T-cell (primary cell): ENCODE measurements at regions not wholly inside any gene's neighbourhood (a gene's known extent, or its start where the extent isn't known, plus 50 kb on each side); places are given as distances from the start of the nearest gene placed in this dataset.

ENCODE experiments used
- ATAC-seq, 4 experiments: fragments of 200-7000 bp in 3 of 4; fragments of 150-1000 bp in 1 of 4; cut with Tn5 transposase; replicated peaks in 1 of 4; 1 replicate in 3 of 4; 2 replicates in 1 of 4; pipeline ENCODE4 v1.10.0; 2021; ENCODE audit warnings: moderate library complexity in 3 of 4, mild to moderate bottlenecking in 2 of 4, moderate number of reproducible peaks in 1 of 4
- CTCF ChIA-PET, 2 donors: fragments of 300-600 bp; sonication (Branson Sonifier 250); formaldehyde crosslinking; loops; one replicate each; lab custom pipeline; 2022; ENCODE audit warnings: antibody characterized with exemption in 2 of 2; lab: Charles Lee
- POLR2A ChIA-PET, 2 donors: fragments of 300-600 bp; sonication (Branson Sonifier 250); formaldehyde crosslinking; loops; one replicate each; lab custom pipeline; 2022; ENCODE audit warnings: antibody characterized with exemption in 2 of 2; lab: Charles Lee
- DNase-seq, 35 experiments: peaks; one replicate each; pipeline versions ENCODE4 v3.0.0 to v3.0.0-alpha.2; 2013 to 2023
- H3K27ac ChIP-seq: one replicate; pipeline ENCODE4 v1.5.1; 2013; ENCODE audit warnings: low read length
- H3K27me3 ChIP-seq, 2 experiments: replicated peaks in 1 of 2; 1 replicate in 1 of 2; 2 replicates in 1 of 2; pipeline versions ENCODE4 v1.6.1 to v1.7.0; 2013; ENCODE audit warnings: low read length in 1 of 2, mixed read lengths in 1 of 2; ENCODE audit not compliant: control insufficient read depth in 2 of 2, insufficient read depth in 2 of 2; ENCODE audit errors: extremely low read depth in 1 of 2
- H3K36me3 ChIP-seq, 2 donors: 1 replicate in 1 of 2; 2 replicates in 1 of 2; pipeline versions ENCODE4 v1.6.1 to v1.7.0; 2013; ENCODE audit warnings: low read length in 1 of 2; ENCODE audit not compliant: control insufficient read depth in 2 of 2, insufficient read depth in 1 of 2; ENCODE audit errors: extremely low read depth in 1 of 2
- H3K4me1 ChIP-seq, 2 experiments: 1 replicate in 1 of 2; 2 replicates in 1 of 2; pipeline versions ENCODE4 v1.6.1 to v1.7.0; 2013; ENCODE audit warnings: low read length in 2 of 2, mixed read lengths in 1 of 2; ENCODE audit not compliant: insufficient read depth in 2 of 2, control insufficient read depth in 1 of 2; ENCODE audit errors: extremely low read depth in 1 of 2
- H3K4me3 ChIP-seq, 2 donors: 1 replicate in 1 of 2; 2 replicates in 1 of 2; pipeline versions ENCODE4 v1.5.1 to v1.7.0; 2013; ENCODE audit warnings: mild to moderate bottlenecking in 2 of 2, low read length in 1 of 2, moderate library complexity in 1 of 2; ENCODE audit not compliant: control insufficient read depth in 1 of 2; ENCODE audit errors: extremely low read depth in 1 of 2
- H3K9me3 ChIP-seq: 2 replicates; pipeline ENCODE4 v1.7.0; 2013
- H3K27ac Mint-ChIP-seq, 2 donors: one replicate each; pipeline ENCODE4 v1.8.0; 2020 to 2021; ENCODE audit warnings: mild to moderate bottlenecking in 2 of 2, mixed read lengths in 2 of 2
- H3K27me3 Mint-ChIP-seq, 2 donors: one replicate each; pipeline ENCODE4 v1.8.0; 2021 to 2022; ENCODE audit warnings: mixed read lengths in 2 of 2
- H3K36me3 Mint-ChIP-seq: one replicate; pipeline ENCODE4 v1.8.0; 2021; ENCODE audit warnings: mixed read lengths
- H3K4me1 Mint-ChIP-seq, 3 donors: one replicate each; pipeline ENCODE4 v1.8.0; 2020 to 2022; ENCODE audit warnings: mixed read lengths in 3 of 3, mild to moderate bottlenecking in 1 of 3
- H3K4me3 Mint-ChIP-seq, 3 donors: one replicate each; pipeline ENCODE4 v1.8.0; 2020 to 2022; ENCODE audit warnings: mild to moderate bottlenecking in 3 of 3, mixed read lengths in 3 of 3, moderate library complexity in 3 of 3
- H3K9me3 Mint-ChIP-seq, 3 donors: one replicate each; pipeline ENCODE4 v1.8.0; 2020 to 2022; ENCODE audit warnings: mixed read lengths in 3 of 3
- WGBS: methylation state at CpG from one replicate; pipeline ENCODE4 v1.1.5; 2013; ENCODE audit warnings: missing lambda C conversion rate; ENCODE audit not compliant: insufficient coverage; 5-methylcytosine and 5-hydroxymethylcytosine counted together

DNA sequence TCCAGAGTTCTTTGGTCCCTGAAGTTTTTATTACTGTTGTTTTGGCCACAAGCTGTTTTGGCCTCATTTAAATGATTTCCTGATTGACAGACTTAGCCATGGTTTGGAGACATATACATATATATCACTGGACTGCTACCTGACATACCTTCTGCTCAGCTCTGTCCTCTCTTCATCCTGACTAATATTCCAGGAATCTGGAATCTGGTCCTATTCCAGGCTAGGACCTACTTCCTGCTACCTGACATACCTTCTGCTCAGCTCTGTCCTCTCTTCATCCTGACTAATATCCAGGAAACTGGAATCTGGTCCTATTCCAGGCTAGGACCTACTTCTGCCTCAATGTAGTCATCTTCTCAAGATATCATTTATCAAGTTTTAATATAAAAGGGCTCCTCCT, 724.4 kb upstream of the ROBO1 start:
- no peak overlapping the region for H3K4me3 Mint-ChIP-seq
- H3K4me1 ChIP-seq, result no peaks in the 10 kb centered on the region
- H3K27ac ChIP-seq, result no peak overlapping the region
- no peaks in the 10 kb centered on the region for H3K9me3 ChIP-seq
- H3K36me3 Mint-ChIP-seq, result no peaks in the 10 kb centered on the region
- H3K27me3 ChIP-seq, result no peaks in the 10 kb centered on the region
- H3K9me3 Mint-ChIP-seq, result peaks cover 4 to 19% (median 7%) of the 10 kb centered on the region in 3 donors
- H3K4me3 ChIP-seq, result no peak overlapping the region
- no peaks in the 10 kb centered on the region for H3K36me3 ChIP-seq
- no peak overlapping the region for H3K27ac Mint-ChIP-seq
- POLR2A ChIA-PET, result no interaction called here
- ATAC-seq (no peak), DNase-seq (no peak)
- CTCF ChIA-PET, result no interaction called here
- no peaks in the 10 kb centered on the region for H3K4me1 Mint-ChIP-seq
- no peaks in the 10 kb centered on the region for H3K27me3 Mint-ChIP-seq

DNA sequence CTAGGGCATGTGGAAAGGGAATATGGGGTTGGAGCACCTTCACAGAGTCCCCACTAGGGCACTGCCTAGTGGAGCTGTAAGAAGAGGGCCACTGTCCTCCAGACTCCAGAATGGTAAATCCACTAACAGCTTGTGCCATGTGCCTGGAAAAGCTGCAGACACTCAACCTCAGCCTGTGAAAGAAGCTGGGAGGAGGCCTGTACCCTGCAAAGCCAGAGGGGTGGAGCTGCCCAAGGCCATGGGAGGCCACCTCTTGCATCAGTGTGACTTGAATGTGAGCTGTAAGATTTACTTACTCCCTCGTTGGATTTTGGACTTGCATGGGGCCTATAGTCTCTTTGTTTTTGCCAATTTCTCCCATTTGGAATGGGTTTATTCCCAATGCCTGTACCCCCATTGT, 705.2 kb upstream of the ROBO1 start:
- H3K27ac ChIP-seq, result no peak overlapping the region
- H3K4me3 ChIP-seq, result no peak overlapping the region
- H3K36me3 ChIP-seq, result no peaks in the 10 kb centered on the region
- no peaks in the 10 kb centered on the region for H3K4me1 ChIP-seq
- H3K27me3 ChIP-seq, result no peaks in the 10 kb centered on the region
- no CpG with 5 or more reads among the region's 1 CpG for WGBS
- no peaks in the 10 kb centered on the region for H3K27me3 Mint-ChIP-seq
- no peak for DNase-seq
- CTCF ChIA-PET, result no interaction called here
- peaks cover 7 to 13% (median 7%) of the 10 kb centered on the region in 3 donors for H3K9me3 Mint-ChIP-seq
- no peaks in the 10 kb centered on the region for H3K9me3 ChIP-seq
- H3K36me3 Mint-ChIP-seq, result no peaks in the 10 kb centered on the region
- H3K27ac Mint-ChIP-seq, result no peak overlapping the region
- POLR2A ChIA-PET, result interaction anchor here in 1 of 2 donors (0.6 kb wide), 1 partner anchor 105 kb away, joined by 3 read pairs; no protein-coding TSS in a partner anchor
- H3K4me1 Mint-ChIP-seq, result no peaks in the 10 kb centered on the region
- no peak overlapping the region for H3K4me3 Mint-ChIP-seq
- no peak for ATAC-seq

DNA sequence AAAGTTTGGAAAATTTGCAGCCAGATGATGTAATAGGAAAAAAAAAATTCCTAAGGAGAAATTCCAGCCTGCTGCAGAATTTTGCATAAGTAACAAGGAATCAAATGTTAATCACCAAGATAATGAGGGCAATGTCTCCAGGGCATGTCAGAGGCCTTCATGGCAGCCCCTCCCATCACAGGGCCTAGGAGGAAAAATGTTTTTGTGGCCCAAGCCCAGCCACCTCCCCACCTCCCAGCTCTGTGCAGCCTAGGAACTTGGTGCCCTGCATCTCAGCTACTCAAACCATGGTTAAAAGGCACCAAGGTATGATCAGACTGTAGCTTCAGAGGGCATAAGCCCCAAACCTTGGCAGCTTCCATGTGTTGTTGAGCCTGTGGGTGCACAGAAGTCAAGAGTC, 704.7 kb upstream of the ROBO1 start:
- Mint-ChIP-seq H3K4me1 (no peaks in the 10 kb centered on the region), H3K36me3 (no peaks in the 10 kb centered on the region), H3K27ac (no peak overlapping the region), H3K4me3 (no peak overlapping the region), H3K27me3 (no peaks in the 10 kb centered on the region), H3K9me3 (peaks cover 7 to 11% (median 8%) of the 10 kb centered on the region in 3 donors)
- H3K27me3 ChIP-seq, result no peaks in the 10 kb centered on the region
- no peaks in the 10 kb centered on the region for H3K9me3 ChIP-seq
- no peaks in the 10 kb centered on the region for H3K4me1 ChIP-seq
- no peak overlapping the region for H3K27ac ChIP-seq
- ChIA-PET CTCF (no interaction called here), POLR2A (interaction anchor here in 1 of 2 donors (0.6 kb wide), 1 partner anchor 104 kb away, joined by 3 read pairs; no protein-coding TSS in a partner anchor)
- H3K4me3 ChIP-seq, result no peak overlapping the region
- no peak for DNase-seq
- ATAC-seq, result no peak
- no peaks in the 10 kb centered on the region for H3K36me3 ChIP-seq

DNA sequence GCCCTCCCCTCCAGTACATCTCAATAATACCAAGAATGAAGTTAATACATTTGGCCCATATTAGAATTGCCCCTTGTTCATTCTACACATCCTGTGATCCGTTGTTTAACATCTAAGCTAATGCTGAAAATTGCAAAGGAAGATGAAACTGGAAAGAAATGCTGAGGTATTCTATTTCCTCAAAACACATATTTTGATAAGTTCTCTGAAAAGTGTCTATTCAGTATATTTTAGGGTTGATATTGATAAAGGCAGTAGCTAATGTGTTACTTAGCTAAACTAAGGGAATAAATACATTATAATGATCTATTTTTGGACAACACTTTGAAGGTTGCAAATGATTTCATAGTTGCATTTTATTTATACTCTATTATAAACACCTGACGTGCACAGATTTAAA, 702.6 kb upstream of the ROBO1 start:
- DNase-seq, result no peak
- no peaks in the 10 kb centered on the region for H3K27me3 Mint-ChIP-seq
- no peaks in the 10 kb centered on the region for H3K4me1 Mint-ChIP-seq
- no peaks in the 10 kb centered on the region for H3K9me3 ChIP-seq
- POLR2A ChIA-PET, result no interaction called here
- H3K4me3 Mint-ChIP-seq, result no peak overlapping the region
- no peak for ATAC-seq
- no peaks in the 10 kb centered on the region for H3K4me1 ChIP-seq
- no peaks in the 10 kb centered on the region for H3K27me3 ChIP-seq
- H3K9me3 Mint-ChIP-seq, result peaks cover 12 to 20% (median 17%) of the 10 kb centered on the region in 3 donors
- H3K27ac Mint-ChIP-seq, result no peak overlapping the region
- CTCF ChIA-PET, result no interaction called here
- H3K4me3 ChIP-seq, result no peak overlapping the region
- H3K36me3 Mint-ChIP-seq, result no peaks in the 10 kb centered on the region
- H3K27ac ChIP-seq, result no peak overlapping the region
- H3K36me3 ChIP-seq, result no peaks in the 10 kb centered on the region
- no CpG with 5 or more reads among the region's 2 CpGs for WGBS

DNA sequence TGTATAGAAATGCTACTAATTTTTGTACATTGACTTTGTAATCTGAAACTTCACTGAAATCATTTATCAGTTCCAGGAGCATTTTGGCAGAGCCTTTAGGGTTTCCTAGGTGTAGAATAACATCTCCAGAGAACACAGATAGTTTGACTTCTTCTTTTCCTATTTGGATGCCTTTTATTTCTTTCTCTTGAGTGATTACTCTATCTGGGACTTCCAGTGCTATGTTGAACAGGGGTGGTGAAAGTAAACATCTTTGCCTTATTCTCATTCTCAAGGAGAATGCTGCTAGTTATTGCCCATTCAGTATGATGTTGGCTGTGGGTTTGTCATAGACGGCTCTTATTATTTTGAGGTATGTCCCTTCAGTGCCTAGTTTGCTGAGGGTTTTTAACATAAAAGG, 697.9 kb upstream of the ROBO1 start:
- ATAC-seq (no peak), DNase-seq (no peak)
- Mint-ChIP-seq H3K4me1 (no peaks in the 10 kb centered on the region), H3K9me3 (peaks cover 16 to 26% (median 17%) of the 10 kb centered on the region in 3 donors), H3K27me3 (no peaks in the 10 kb centered on the region), H3K36me3 (no peaks in the 10 kb centered on the region), H3K4me3 (no peak overlapping the region), H3K27ac (no peak overlapping the region)
- ChIA-PET POLR2A (no interaction called here), CTCF (no interaction called here)
- H3K36me3 ChIP-seq, result no peaks in the 10 kb centered on the region
- H3K4me1 ChIP-seq, result no peaks in the 10 kb centered on the region
- no peak overlapping the region for H3K4me3 ChIP-seq
- no peaks in the 10 kb centered on the region for H3K27me3 ChIP-seq
- no peak overlapping the region for H3K27ac ChIP-seq
- H3K9me3 ChIP-seq, result no peaks in the 10 kb centered on the region
- 100% methylated on average over 1 of the region's 1 CpG for WGBS

DNA sequence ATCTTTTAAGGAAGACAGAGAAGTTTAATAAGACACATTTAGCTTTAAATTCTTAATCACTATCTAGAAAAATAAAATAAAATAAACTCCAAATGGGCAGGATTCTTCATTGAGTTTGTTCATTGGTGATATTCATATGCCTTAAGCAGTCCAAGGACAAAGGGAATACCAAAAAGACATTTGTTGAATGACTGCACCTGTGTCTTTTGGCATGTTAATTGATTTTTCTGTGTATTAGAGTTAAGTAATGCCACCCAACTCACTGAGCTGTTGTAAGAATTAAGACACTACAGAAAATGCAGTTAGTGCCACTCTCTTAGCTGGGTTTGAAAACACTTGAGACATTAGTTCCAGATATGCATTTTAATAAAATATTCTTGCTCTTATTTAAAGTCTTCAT, 683.6 kb upstream of the ROBO1 start:
- peaks cover 0 to 4% (median 0%) of the 10 kb centered on the region in 3 donors for H3K9me3 Mint-ChIP-seq
- no peak overlapping the region for H3K4me3 ChIP-seq
- H3K4me3 Mint-ChIP-seq, result no peak overlapping the region
- DNase-seq (no peak), ATAC-seq (no peak)
- no peaks in the 10 kb centered on the region for H3K4me1 ChIP-seq
- no peaks in the 10 kb centered on the region for H3K36me3 ChIP-seq
- no peak overlapping the region for H3K27ac Mint-ChIP-seq
- H3K27me3 Mint-ChIP-seq, result no peaks in the 10 kb centered on the region
- H3K27ac ChIP-seq, result no peak overlapping the region
- H3K9me3 ChIP-seq, result peaks cover 3% of the 10 kb centered on the region
- no peaks in the 10 kb centered on the region for H3K4me1 Mint-ChIP-seq
- CTCF ChIA-PET, result interaction anchor here in 1 of 2 donors (0.8 kb wide), 1 partner anchor 14 kb away, joined by 3 read pairs; no protein-coding TSS in a partner anchor
- H3K36me3 Mint-ChIP-seq, result no peaks in the 10 kb centered on the region
- no peaks in the 10 kb centered on the region for H3K27me3 ChIP-seq
- POLR2A ChIA-PET, result no interaction called here

DNA sequence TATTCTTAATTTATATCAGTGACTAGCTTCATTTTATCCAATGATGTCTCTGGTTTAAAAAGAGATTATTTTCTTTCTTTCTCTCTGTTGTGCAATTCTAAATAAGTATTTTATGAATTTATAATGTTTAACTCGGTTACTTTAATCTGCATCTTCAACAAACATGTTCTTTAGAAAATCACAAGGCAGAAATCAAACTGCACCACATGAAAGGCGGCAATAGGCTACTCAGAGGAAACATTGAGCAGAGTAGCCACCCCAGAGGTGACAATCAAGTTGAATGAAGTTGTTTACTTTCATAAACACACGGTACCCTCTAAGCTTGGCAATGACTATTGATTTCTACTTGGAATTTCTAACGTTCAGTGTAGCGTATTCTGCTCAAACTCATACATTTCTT, 677.8 kb upstream of the ROBO1 start:
- no peaks in the 10 kb centered on the region for H3K36me3 Mint-ChIP-seq
- peaks cover 3% of the 10 kb centered on the region for H3K9me3 ChIP-seq
- no peak overlapping the region for H3K4me3 ChIP-seq
- no peak overlapping the region for H3K27ac ChIP-seq
- no peak overlapping the region for H3K4me3 Mint-ChIP-seq
- H3K9me3 Mint-ChIP-seq, result no peaks in the 10 kb centered on the region
- ChIA-PET POLR2A (no interaction called here), CTCF (interaction anchor here in 1 of 2 donors (0.6 kb wide), 1 partner anchor 8 kb away, joined by 4 read pairs; no protein-coding TSS in a partner anchor)
- no peaks in the 10 kb centered on the region for H3K4me1 ChIP-seq
- no peaks in the 10 kb centered on the region for H3K4me1 Mint-ChIP-seq
- WGBS, result 31% methylated on average over 2 of the region's 5 CpGs
- H3K27ac Mint-ChIP-seq, result no peak overlapping the region
- H3K27me3 Mint-ChIP-seq, result no peaks in the 10 kb centered on the region
- no peaks in the 10 kb centered on the region for H3K36me3 ChIP-seq
- ATAC-seq, result no peak
- DNase-seq, result no peak
- no peaks in the 10 kb centered on the region for H3K27me3 ChIP-seq
